K562 (cell line): ENCODE measurements at regions not wholly inside any gene's neighbourhood (a gene's known extent, or its start where the extent isn't known, plus 50 kb on each side); places are given as distances from the start of the nearest gene placed in this dataset.
A peak's percentile ranks its signal among the peaks of the same experiment; 100 is the strongest.

ENCODE experiments used
- BCOR ChIP-seq: fragments of 450-650 bp; IDR thresholded peaks from 2 replicates; pipeline ENCODE4 v1.6.1; 2016
- CREB1 ChIP-seq, 2 experiments: sonication (generic) in 1 of 2; formaldehyde crosslinking in 1 of 2; IDR thresholded peaks; 2 replicates each; pipeline versions ENCODE4 v1.6.1 to v1.8.0; 2012 to 2022; ENCODE audit warnings: inconsistent platforms in 1 of 2, mild to moderate bottlenecking in 1 of 2, missing genetic modification reagents in 1 of 2, moderate library complexity in 1 of 2
- MAFK ChIP-seq: IDR thresholded peaks from 2 replicates; pipeline ENCODE4 v1.6.1; 2011; ENCODE audit warnings: low read length, improper control_type of control experiment
- NRF1 ChIP-seq, 2 experiments: fragments of 450-650 bp; IDR thresholded peaks in 1 of 2; conservative IDR thresholded peaks in 1 of 2; 2 replicates each; pipeline ENCODE4 v1.6.1; 2014; ENCODE audit warnings: mild to moderate bottlenecking in 2 of 2
- RCOR1 ChIP-seq, 2 experiments: IDR thresholded peaks; 2 replicates each; pipeline ENCODE4 v1.6.1; 2012; ENCODE audit warnings: low read depth in 2 of 2, low read length in 2 of 2, borderline replicate concordance in 1 of 2, improper control_type of control experiment in 1 of 2
- SIN3A ChIP-seq, 2 experiments: fragments of 150-350 bp in 1 of 2; IDR thresholded peaks; 2 replicates each; pipeline ENCODE4 v1.6.1; 2011 to 2016; ENCODE audit warnings: borderline replicate concordance in 2 of 2, low read depth in 2 of 2, low read length in 2 of 2, mild to moderate bottlenecking in 2 of 2, moderate library complexity in 2 of 2; ENCODE audit not compliant: control insufficient read depth in 1 of 2
- SMAD2 ChIP-seq: fragments of 150-350 bp; IDR thresholded peaks from 2 replicates; pipeline ENCODE4 v1.6.1; 2014; ENCODE audit warnings: low read depth, mild to moderate bottlenecking, low read length
- ZFP30 ChIP-seq: fragments of 250-450 bp; sonication (Bioruptor Pico); IDR thresholded peaks from 2 replicates; pipeline ENCODE4 v1.8.0; 2022; ENCODE audit warnings: moderate library complexity, mild to moderate bottlenecking, inconsistent platforms, borderline replicate concordance
- ZKSCAN1 ChIP-seq: fragments of 150-350 bp; IDR thresholded peaks from 2 replicates; pipeline ENCODE4 v1.6.1; 2016; ENCODE audit warnings: low read depth, low read length
- TF ChIP-seq, protein P1 (sequence below): fragments of 450-650 bp; formaldehyde crosslinking; IDR thresholded peaks from 2 replicates; pipeline ENCODE4 v1.4.0; 2020; ENCODE audit warnings: mild to moderate bottlenecking, moderate library complexity
- TF ChIP-seq, protein P2 (sequence below), 2 experiments: IDR thresholded peaks; 2 replicates each; pipeline ENCODE4 v1.6.1; 2012; ENCODE audit warnings: improper control_type of control experiment in 2 of 2, low read depth in 2 of 2, low read length in 2 of 2, borderline replicate concordance in 1 of 2
- TF ChIP-seq, protein P3 (sequence below), 2 experiments: fragments of 450-650 bp; IDR thresholded peaks; 2 replicates each; pipeline ENCODE4 v1.6.1; 2018; ENCODE audit warnings: mild to moderate bottlenecking in 2 of 2, low read depth in 1 of 2; ENCODE audit not compliant: partially characterized antibody in 2 of 2
- TF ChIP-seq, protein P4 (sequence below), 3 experiments: fragments of 200-800 bp in 1 of 3; fragments of 250-450 bp in 1 of 3; fragments of 450-650 bp in 1 of 3; sonication (Bioruptor Pico) in 1 of 3; sonication (Bioruptor generic) in 1 of 3; formaldehyde crosslinking in 1 of 3; IDR thresholded peaks; 2 replicates each; pipeline versions ENCODE4 v1.6.1 to v1.8.0; 2016 to 2022; ENCODE audit warnings: mild to moderate bottlenecking in 2 of 3, missing genetic modification characterization in 2 of 3, missing compliant biosample characterization in 1 of 3, moderate library complexity in 1 of 3

DNA sequence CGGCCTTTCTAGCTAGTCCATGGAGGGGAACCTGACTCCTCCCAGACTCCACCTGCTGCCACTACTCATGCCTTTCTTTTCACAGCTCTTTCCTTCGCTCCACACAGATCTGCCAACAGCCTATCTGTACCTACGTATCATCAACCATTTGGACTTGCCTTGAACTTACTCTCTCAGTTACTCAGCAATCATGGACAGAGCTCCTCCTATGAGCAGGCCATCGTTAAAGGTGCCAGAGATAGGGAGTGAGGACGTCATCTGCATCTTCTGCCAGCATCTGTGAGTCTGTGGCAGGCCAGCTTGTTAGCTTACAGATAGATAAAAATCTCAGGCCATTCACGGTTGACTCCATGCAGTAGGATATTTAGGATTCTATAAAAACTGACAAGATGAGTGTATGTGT lies 162.9 kb upstream of the ZBED5 start (continued):
- TF ChIP-seq, protein P1, sequence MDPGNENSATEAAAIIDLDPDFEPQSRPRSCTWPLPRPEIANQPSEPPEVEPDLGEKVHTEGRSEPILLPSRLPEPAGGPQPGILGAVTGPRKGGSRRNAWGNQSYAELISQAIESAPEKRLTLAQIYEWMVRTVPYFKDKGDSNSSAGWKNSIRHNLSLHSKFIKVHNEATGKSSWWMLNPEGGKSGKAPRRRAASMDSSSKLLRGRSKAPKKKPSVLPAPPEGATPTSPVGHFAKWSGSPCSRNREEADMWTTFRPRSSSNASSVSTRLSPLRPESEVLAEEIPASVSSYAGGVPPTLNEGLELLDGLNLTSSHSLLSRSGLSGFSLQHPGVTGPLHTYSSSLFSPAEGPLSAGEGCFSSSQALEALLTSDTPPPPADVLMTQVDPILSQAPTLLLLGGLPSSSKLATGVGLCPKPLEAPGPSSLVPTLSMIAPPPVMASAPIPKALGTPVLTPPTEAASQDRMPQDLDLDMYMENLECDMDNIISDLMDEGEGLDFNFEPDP, result no peak
- TF ChIP-seq, protein P2, sequence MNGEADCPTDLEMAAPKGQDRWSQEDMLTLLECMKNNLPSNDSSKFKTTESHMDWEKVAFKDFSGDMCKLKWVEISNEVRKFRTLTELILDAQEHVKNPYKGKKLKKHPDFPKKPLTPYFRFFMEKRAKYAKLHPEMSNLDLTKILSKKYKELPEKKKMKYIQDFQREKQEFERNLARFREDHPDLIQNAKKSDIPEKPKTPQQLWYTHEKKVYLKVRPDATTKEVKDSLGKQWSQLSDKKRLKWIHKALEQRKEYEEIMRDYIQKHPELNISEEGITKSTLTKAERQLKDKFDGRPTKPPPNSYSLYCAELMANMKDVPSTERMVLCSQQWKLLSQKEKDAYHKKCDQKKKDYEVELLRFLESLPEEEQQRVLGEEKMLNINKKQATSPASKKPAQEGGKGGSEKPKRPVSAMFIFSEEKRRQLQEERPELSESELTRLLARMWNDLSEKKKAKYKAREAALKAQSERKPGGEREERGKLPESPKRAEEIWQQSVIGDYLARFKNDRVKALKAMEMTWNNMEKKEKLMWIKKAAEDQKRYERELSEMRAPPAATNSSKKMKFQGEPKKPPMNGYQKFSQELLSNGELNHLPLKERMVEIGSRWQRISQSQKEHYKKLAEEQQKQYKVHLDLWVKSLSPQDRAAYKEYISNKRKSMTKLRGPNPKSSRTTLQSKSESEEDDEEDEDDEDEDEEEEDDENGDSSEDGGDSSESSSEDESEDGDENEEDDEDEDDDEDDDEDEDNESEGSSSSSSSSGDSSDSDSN (IDR thresholded peaks at IDR 0.05; ENCODE audit: borderline replicate concordance in 1 of 2, low read depth in 2 of 2, low read length in 2 of 2), result no peak
- TF ChIP-seq SIN3A (IDR thresholded peaks at IDR 0.05; ENCODE audit: borderline replicate concordance in 2 of 2, control insufficient read depth in 1 of 2, low read depth in 2 of 2, low read length in 2 of 2), result no peak
- no peak for TF ChIP-seq ZFP30
- no peak for TF ChIP-seq BCOR
- no peak for TF ChIP-seq NRF1 (conservative IDR thresholded peaks at IDR 0.05 in 1 of 2, IDR thresholded peaks at IDR 0.05 in 1 of 2)
- TF ChIP-seq SMAD2, result no peak
- TF ChIP-seq CREB1 (IDR thresholded peaks at IDR 0.05), result no peak
- TF ChIP-seq CREB1 (CRISPR knock-in tag; IDR thresholded peaks at IDR 0.05), result peak; percentile 21; the same call in 1 of the 2 replicates
- TF ChIP-seq, protein P3, sequence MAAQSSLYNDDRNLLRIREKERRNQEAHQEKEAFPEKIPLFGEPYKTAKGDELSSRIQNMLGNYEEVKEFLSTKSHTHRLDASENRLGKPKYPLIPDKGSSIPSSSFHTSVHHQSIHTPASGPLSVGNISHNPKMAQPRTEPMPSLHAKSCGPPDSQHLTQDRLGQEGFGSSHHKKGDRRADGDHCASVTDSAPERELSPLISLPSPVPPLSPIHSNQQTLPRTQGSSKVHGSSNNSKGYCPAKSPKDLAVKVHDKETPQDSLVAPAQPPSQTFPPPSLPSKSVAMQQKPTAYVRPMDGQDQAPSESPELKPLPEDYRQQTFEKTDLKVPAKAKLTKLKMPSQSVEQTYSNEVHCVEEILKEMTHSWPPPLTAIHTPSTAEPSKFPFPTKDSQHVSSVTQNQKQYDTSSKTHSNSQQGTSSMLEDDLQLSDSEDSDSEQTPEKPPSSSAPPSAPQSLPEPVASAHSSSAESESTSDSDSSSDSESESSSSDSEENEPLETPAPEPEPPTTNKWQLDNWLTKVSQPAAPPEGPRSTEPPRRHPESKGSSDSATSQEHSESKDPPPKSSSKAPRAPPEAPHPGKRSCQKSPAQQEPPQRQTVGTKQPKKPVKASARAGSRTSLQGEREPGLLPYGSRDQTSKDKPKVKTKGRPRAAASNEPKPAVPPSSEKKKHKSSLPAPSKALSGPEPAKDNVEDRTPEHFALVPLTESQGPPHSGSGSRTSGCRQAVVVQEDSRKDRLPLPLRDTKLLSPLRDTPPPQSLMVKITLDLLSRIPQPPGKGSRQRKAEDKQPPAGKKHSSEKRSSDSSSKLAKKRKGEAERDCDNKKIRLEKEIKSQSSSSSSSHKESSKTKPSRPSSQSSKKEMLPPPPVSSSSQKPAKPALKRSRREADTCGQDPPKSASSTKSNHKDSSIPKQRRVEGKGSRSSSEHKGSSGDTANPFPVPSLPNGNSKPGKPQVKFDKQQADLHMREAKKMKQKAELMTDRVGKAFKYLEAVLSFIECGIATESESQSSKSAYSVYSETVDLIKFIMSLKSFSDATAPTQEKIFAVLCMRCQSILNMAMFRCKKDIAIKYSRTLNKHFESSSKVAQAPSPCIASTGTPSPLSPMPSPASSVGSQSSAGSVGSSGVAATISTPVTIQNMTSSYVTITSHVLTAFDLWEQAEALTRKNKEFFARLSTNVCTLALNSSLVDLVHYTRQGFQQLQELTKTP (IDR thresholded peaks at IDR 0.05; ENCODE audit: low read depth in 1 of 2, partially characterized antibody in 2 of 2), result no peak
- TF ChIP-seq, protein P4, sequence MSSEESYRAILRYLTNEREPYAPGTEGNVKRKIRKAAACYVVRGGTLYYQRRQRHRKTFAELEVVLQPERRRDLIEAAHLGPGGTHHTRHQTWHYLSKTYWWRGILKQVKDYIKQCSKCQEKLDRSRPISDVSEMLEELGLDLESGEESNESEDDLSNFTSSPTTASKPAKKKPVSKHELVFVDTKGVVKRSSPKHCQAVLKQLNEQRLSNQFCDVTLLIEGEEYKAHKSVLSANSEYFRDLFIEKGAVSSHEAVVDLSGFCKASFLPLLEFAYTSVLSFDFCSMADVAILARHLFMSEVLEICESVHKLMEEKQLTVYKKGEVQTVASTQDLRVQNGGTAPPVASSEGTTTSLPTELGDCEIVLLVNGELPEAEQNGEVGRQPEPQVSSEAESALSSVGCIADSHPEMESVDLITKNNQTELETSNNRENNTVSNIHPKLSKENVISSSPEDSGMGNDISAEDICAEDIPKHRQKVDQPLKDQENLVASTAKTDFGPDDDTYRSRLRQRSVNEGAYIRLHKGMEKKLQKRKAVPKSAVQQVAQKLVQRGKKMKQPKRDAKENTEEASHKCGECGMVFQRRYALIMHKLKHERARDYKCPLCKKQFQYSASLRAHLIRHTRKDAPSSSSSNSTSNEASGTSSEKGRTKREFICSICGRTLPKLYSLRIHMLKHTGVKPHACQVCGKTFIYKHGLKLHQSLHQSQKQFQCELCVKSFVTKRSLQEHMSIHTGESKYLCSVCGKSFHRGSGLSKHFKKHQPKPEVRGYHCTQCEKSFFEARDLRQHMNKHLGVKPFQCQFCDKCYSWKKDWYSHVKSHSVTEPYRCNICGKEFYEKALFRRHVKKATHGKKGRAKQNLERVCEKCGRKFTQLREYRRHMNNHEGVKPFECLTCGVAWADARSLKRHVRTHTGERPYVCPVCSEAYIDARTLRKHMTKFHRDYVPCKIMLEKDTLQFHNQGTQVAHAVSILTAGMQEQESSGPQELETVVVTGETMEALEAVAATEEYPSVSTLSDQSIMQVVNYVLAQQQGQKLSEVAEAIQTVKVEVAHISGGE (CRISPR knock-in tag; IDR thresholded peaks at IDR 0.05), result no peak
- TF ChIP-seq MAFK, result no peak
- peak in 1 of 2 experiments; percentile 46; a peak in 1 of 4 replicates for TF ChIP-seq RCOR1 (IDR thresholded peaks at IDR 0.05; ENCODE audit: borderline replicate concordance in 1 of 2, low read depth in 2 of 2, low read length in 2 of 2)
- no peak for TF ChIP-seq ZKSCAN1
